ENCODE measurements at regions not wholly inside any gene's neighbourhood (a gene's known extent, or its start where the extent isn't known, plus 50 kb on each side); places are given as distances from the start of the nearest gene placed in this dataset.
"Not testable (repeated sequence)": the region's sequence is repeated elsewhere in the genome, so short reads cannot be mapped to it uniquely, and the experiment has no call there.

DNA sequence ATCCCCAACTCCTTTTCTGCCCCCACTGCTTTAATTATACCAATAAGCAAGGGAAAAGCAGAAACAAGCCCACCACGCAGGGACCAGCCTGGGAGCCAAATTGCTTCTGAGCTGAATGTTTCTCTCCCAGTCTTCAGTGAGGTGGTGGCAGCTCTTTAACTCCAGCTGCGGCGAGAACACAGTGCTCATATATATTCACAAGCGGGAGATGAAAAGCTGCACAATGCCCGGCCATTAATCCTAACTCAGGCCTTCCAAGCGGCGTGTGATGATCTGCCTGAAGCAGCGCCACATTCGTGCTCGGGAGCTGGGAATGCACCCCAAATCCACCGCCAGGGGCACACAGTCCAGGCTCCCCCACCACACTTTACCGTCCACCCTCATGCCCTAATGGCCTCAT lies 203.7 kb upstream of the SDK2 start:
- H3K9me3 ChIP-seq (ENCODE audit: insufficient read depth, low read depth, low read length): no peaks in the 10 kb centered on the region
- WGBS: 93% methylated on average over 12 of the region's 12 CpGs

DNA sequence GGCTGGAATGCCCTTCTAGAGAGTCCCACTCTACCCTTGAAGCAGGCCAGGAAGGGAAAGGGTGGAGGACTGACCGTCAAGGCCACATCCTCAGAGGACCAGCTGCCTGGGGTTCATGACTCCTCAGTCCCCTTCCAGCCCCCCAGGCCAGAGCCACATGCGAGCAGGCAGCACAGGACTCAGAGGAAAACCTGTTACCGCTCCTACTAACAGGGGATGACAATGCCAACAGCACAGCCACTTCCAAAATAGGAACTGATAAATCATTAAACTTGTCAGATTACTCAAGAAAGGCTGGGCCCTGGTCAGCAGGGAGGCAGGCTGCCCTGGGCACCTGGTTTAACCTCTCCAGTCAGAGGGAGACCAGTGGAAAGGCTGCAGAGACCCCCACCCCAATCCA lies 206.2 kb upstream of the SDK2 start:
- no peak overlapping the region for H3K9ac ChIP-seq (ENCODE audit: low read depth, low read length)
- no peaks in the 10 kb centered on the region for H3K4me1 ChIP-seq (ENCODE audit: insufficient read depth, low read length)
- WGBS: 87% methylated on average over 3 of the region's 3 CpGs
- no peak overlapping the region for H3K4me3 ChIP-seq (ENCODE audit: low read length)
- H3K36me3 ChIP-seq (ENCODE audit: insufficient read depth, low read length): no peaks in the 10 kb centered on the region
- no peaks in the 10 kb centered on the region for H3K27me3 ChIP-seq (ENCODE audit: insufficient read depth, low read length)
- no peaks in the 10 kb centered on the region for H3K9me3 ChIP-seq (ENCODE audit: insufficient read depth, low read depth, low read length)
- H3K27ac ChIP-seq (ENCODE audit: low read depth, low read length): no peak overlapping the region

More for the DNA sequence above, 203.7 kb upstream of the SDK2 start:
- Histone ChIP-seq H3K4me1 (ENCODE audit: insufficient read depth, low read length) (no peaks in the 10 kb centered on the region), H3K36me3 (ENCODE audit: insufficient read depth, low read length) (no peaks in the 10 kb centered on the region), H3K27me3 (ENCODE audit: insufficient read depth, low read length) (no peaks in the 10 kb centered on the region), H3K9ac (ENCODE audit: low read depth, low read length) (no peak overlapping the region), H3K27ac (ENCODE audit: low read depth, low read length) (no peak overlapping the region), H3K4me3 (ENCODE audit: low read length) (no peak overlapping the region)

DNA sequence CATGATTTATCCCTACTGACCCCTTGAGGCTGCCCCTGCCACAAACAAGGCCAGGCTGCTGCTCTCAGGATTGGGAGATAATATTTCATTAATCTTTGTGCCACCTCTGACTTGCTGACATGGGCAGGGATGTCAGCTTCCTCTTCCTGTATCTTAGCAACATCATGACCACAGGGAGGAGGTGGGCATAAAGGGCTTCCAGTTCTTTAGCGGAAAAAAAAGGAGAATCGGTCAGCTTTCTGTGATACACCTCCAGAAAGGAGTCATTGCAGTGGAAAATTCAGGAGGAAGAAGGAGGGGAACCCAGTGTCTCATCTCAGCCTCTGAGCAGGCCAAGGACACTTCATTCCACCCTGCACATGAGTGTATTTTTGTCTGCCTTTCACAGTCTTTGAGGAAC lies 206.8 kb upstream of the SDK2 start:
- no peak overlapping the region for H3K9ac ChIP-seq (ENCODE audit: low read depth, low read length)
- no peak overlapping the region for H3K27ac ChIP-seq (ENCODE audit: low read depth, low read length)
- 98% methylated on average over 2 of the region's 2 CpGs for WGBS
- H3K4me1 ChIP-seq (ENCODE audit: insufficient read depth, low read length): no peaks in the 10 kb centered on the region
- H3K4me3 ChIP-seq (ENCODE audit: low read length): no peak overlapping the region
- no peaks in the 10 kb centered on the region for H3K36me3 ChIP-seq (ENCODE audit: insufficient read depth, low read length)
- no peaks in the 10 kb centered on the region for H3K9me3 ChIP-seq (ENCODE audit: insufficient read depth, low read depth, low read length)
- no peaks in the 10 kb centered on the region for H3K27me3 ChIP-seq (ENCODE audit: insufficient read depth, low read length)

DNA sequence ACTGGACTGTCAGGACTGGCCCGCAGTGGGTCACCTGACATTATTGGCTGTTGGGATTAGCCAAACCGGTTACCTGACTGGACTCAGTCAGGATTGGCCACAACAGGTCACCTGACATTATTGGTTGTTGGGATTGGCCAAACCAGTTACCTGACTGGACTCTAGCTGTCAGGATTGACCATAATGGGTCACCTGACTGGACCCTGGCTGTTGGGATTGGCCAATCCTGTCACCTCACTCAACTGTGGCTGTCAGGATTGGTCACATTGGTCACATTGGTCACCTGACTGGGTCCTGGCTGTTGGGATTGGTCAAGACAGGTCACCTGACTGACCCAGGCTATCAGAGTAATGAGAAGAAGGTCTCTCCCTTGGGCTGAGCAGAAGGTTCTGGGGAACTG lies 207.7 kb upstream of the SDK2 start:
- H3K27ac ChIP-seq (ENCODE audit: low read depth, low read length): no peak overlapping the region
- no peaks in the 10 kb centered on the region for H3K27me3 ChIP-seq (ENCODE audit: insufficient read depth, low read length)
- 89% methylated on average over 2 of the region's 2 CpGs for WGBS
- no peaks in the 10 kb centered on the region for H3K4me1 ChIP-seq (ENCODE audit: insufficient read depth, low read length)
- H3K9me3 ChIP-seq (ENCODE audit: insufficient read depth, low read depth, low read length): no peaks in the 10 kb centered on the region
- no peaks in the 10 kb centered on the region for H3K36me3 ChIP-seq (ENCODE audit: insufficient read depth, low read length)
- no peak overlapping the region for H3K4me3 ChIP-seq (ENCODE audit: low read length)
- H3K9ac ChIP-seq (ENCODE audit: low read depth, low read length): no peak overlapping the region

DNA sequence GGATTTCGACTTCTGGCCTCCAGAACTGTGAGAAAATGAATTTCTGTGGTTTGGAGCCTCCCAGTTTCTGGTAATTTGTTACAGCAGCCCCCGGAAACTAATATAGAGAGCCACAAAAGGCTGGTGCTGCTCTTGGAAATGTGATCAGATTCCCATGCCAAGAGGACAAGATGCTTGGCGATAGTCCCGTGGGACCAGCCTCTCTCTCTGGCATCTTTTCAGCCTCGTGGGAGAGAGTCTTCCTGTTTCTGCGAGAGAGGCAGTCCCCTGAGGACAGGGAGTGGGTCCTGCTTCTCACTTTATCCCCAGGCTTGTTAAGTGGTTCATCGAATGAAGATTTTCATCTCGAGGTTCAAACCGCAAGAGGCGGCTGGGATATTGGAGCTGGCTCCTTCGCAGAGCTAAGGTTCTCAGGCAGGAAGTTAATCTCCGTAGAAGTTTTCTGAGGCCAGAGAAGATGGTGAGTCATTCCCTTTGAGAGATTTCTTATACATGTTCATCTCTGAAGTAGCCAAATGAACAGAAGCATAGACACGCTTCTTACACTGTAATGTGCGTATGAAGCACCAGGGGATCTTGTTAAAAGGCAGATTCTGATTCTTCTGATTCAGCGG lies 211.6 kb upstream of the SDK2 start:
- Histone ChIP-seq H3K27me3 (ENCODE audit: insufficient read depth, low read length) (no peaks in the 10 kb centered on the region), H3K9ac (ENCODE audit: low read depth, low read length) (no peak overlapping the region), H3K4me3 (ENCODE audit: low read length) (no peak overlapping the region), H3K4me1 (ENCODE audit: insufficient read depth, low read length) (no peaks in the 10 kb centered on the region), H3K36me3 (ENCODE audit: insufficient read depth, low read length) (no peaks in the 10 kb centered on the region), H3K27ac (ENCODE audit: low read depth, low read length) (no peak overlapping the region), H3K9me3 (ENCODE audit: insufficient read depth, low read depth, low read length) (no peaks in the 10 kb centered on the region)
- WGBS: 96% methylated on average over 15 of the region's 15 CpGs

DNA sequence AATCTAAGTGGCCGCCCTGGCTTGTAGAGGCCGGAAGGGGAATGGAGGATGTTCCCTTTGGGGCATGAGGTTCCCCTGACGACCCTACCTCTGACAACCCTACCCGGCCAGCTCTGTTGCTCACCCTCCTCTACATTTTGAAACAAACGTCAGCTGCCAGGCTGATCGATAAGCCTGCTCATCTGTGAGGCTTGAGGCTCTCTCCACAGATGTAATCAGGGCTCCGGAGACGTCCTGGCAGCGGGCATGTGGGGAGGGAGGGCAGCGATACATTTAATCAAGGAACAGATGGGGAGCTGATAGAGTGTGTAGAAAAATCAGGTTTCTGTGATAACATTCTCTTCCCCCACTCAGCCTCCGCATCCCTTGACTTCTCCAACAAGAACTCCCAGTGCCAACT lies 212.3 kb upstream of the SDK2 start:
- Histone ChIP-seq H3K4me1 (ENCODE audit: insufficient read depth, low read length) (peaks cover 5% of the 10 kb centered on the region; the same call in 1 of the 2 replicates), H3K9me3 (ENCODE audit: insufficient read depth, low read depth, low read length) (no peaks in the 10 kb centered on the region), H3K36me3 (ENCODE audit: insufficient read depth, low read length) (no peaks in the 10 kb centered on the region), H3K27me3 (ENCODE audit: insufficient read depth, low read length) (no peaks in the 10 kb centered on the region), H3K9ac (ENCODE audit: low read depth, low read length) (no peak overlapping the region), H3K4me3 (ENCODE audit: low read length) (no peak overlapping the region), H3K27ac (ENCODE audit: low read depth, low read length) (no peak overlapping the region)
- WGBS: 92% methylated on average over 10 of the region's 11 CpGs

DNA sequence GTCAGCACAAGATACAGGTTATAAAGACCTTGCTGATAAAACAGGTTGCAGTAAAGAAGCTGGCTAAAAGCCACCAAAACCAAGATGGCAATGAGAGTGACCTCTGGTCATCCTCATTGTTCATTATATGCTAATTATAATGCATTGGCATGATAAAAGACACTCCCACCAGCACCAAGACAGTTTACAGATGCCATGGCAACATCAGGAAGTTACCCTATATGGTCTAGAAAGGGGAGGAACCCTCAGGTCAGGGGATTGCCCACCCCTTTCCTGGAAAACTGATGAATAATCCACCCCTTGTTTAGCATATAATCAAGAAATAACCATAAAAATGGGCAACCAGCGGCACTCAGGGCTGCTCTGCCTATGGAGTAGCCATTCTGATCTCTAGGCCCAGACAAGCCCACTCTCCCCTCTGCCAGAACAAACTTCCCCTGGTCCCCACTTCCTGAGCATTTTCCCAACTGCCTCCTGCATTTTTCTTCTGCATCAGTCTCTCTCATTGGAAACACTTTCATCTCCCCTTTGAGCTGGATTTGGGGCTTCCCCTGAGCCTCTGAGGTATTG lies 215.3 kb upstream of the SDK2 start:
- 56% methylated on average over 1 of the region's 1 CpG for WGBS
- H3K36me3 ChIP-seq (ENCODE audit: insufficient read depth, low read length); H3K9me3 ChIP-seq (ENCODE audit: insufficient read depth, low read depth, low read length); H3K4me3 ChIP-seq (ENCODE audit: low read length); H3K27ac ChIP-seq (ENCODE audit: low read depth, low read length); H3K4me1 ChIP-seq (ENCODE audit: insufficient read depth, low read length); H3K9ac ChIP-seq (ENCODE audit: low read depth, low read length); H3K27me3 ChIP-seq (ENCODE audit: insufficient read depth, low read length): not testable (repeated sequence)

DNA sequence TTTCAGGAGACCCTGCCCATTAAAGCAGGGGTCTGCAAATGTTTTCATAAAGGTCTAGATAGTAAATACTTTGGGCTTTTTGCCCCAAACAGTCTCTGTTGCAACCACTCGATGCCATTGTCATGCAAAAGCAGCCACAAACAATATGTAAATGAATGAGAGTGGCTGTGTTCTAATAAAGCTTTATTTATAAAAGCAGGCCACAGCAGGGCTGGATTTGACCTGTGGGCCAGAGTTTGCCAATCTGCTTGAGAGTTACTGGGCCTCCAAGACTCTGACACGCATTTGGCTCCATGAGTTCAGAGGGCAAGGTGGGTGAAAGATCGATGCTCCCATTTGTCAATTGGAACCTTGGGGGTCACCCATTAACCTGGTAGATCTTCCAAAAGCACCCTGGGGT lies 217.3 kb upstream of the SDK2 start:
- Histone ChIP-seq H3K9me3 (ENCODE audit: insufficient read depth, low read depth, low read length) (no peaks in the 10 kb centered on the region), H3K4me3 (ENCODE audit: low read length) (no peak overlapping the region), H3K27me3 (ENCODE audit: insufficient read depth, low read length) (no peaks in the 10 kb centered on the region; the same call in 1 of the 2 replicates), H3K36me3 (ENCODE audit: insufficient read depth, low read length) (no peaks in the 10 kb centered on the region), H3K4me1 (ENCODE audit: insufficient read depth, low read length) (peaks cover 5% of the 10 kb centered on the region; the same call in 1 of the 2 replicates), H3K27ac (ENCODE audit: low read depth, low read length) (no peak overlapping the region), H3K9ac (ENCODE audit: low read depth, low read length) (no peak overlapping the region)
- WGBS: 88% methylated on average over 3 of the region's 3 CpGs

DNA sequence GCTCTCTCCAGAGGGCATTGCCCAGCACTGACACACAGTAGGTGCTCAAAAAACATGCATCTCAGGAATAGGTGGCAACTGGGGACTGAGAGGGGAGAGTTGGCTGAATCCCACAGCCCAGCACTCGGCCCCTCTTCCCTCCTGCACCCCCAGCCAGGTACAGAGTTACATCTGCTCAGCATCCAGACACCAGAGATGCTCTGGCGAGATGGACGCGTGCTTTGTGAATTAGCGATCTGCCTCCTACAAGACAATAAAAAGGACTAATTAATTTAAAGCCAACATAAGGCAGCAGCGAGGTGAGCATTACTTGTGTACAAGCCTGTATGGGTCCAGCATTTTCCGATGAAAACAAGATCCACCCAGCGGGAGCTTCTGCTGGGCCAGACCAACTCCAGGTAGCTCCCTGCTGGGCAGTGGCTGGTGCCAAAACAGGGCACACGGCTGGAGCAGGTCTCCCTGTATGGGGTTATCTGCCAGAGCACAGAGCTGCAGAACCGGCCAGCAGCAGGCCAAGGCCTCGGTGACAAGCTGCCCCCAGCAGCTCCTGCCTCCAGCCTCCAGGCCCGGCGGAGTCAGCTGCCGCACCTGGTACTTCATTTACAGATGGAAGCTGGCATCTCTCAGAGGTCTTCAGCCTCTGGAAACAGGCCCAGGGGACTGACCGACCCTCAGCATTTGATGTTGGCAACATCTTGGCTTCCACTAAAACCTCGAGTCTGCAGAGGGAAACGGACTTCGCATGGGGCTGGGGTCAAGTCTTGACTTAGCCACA lies 219.7 kb upstream of the SDK2 start:
- 92% methylated on average over 18 of the region's 18 CpGs for WGBS
- Histone ChIP-seq H3K36me3 (ENCODE audit: insufficient read depth, low read length) (no peaks in the 10 kb centered on the region), H3K27ac (ENCODE audit: low read depth, low read length) (no peak overlapping the region), H3K9me3 (ENCODE audit: insufficient read depth, low read depth, low read length) (no peaks in the 10 kb centered on the region), H3K4me1 (ENCODE audit: insufficient read depth, low read length) (peaks cover 5% of the 10 kb centered on the region; the same call in 1 of the 2 replicates), H3K27me3 (ENCODE audit: insufficient read depth, low read length) (no peaks in the 10 kb centered on the region; the same call in 1 of the 2 replicates), H3K4me3 (ENCODE audit: low read length) (no peak overlapping the region), H3K9ac (ENCODE audit: low read depth, low read length) (no peak overlapping the region)

DNA sequence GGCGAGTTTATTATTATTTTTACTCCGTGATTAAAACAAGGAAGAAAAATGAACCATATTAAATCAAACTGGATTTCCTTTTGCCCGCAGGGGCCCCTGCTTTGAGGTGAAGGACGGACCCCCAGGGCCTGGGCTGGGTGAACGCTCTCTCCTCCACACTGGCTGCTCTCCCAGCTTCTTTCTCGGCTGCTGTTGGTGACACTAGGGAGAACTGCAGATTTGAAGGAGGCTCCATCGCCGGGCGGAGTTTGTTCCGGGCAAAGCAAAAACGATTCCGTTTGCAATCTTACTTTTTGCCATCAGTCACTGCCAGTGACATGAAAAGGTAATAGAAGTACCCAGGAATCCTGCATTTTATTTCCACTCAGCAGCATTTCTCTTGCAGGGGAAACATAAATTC lies 221.6 kb upstream of the SDK2 start:
- Histone ChIP-seq H3K4me1 (ENCODE audit: insufficient read depth, low read length) (peaks cover 5% of the 10 kb centered on the region; the same call in 1 of the 2 replicates), H3K36me3 (ENCODE audit: insufficient read depth, low read length) (no peaks in the 10 kb centered on the region), H3K27ac (ENCODE audit: low read depth, low read length) (no peak overlapping the region), H3K9ac (ENCODE audit: low read depth, low read length) (no peak overlapping the region), H3K27me3 (ENCODE audit: insufficient read depth, low read length) (no peaks in the 10 kb centered on the region; the same call in 1 of the 2 replicates), H3K4me3 (ENCODE audit: low read length) (no peak overlapping the region), H3K9me3 (ENCODE audit: insufficient read depth, low read depth, low read length) (no peaks in the 10 kb centered on the region)
- 92% methylated on average over 12 of the region's 12 CpGs for WGBS

DNA sequence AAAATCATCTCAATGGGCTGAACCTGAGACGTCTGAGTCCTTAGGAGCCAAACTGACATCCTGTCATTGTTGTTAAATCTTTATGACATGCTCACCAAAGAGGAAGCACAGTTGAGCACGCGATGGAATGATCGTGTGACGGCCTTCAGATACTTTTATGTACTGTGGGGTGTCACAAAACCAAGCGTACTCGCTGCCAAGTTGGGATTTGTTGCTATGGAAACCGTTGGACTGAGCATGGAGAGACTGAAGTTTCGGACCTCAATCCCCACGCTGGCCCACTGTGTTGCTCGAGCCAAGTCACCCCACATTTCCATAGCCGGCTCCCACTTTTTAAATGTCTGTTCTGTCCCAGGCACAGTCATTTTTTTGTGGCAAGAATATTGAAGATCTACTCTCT lies 222.8 kb upstream of the SDK2 start:
- Histone ChIP-seq H3K36me3 (ENCODE audit: insufficient read depth, low read length) (no peaks in the 10 kb centered on the region), H3K27ac (ENCODE audit: low read depth, low read length) (no peak overlapping the region), H3K4me1 (ENCODE audit: insufficient read depth, low read length) (no peaks in the 10 kb centered on the region), H3K27me3 (ENCODE audit: insufficient read depth, low read length) (no peaks in the 10 kb centered on the region; the same call in 1 of the 2 replicates), H3K9me3 (ENCODE audit: insufficient read depth, low read depth, low read length) (no peaks in the 10 kb centered on the region), H3K4me3 (ENCODE audit: low read length) (no peak overlapping the region), H3K9ac (ENCODE audit: low read depth, low read length) (no peak overlapping the region)
- WGBS: 92% methylated on average over 12 of the region's 12 CpGs

Data from HUES64 (cell line).